LHCN-M2 (cell line): ENCODE measurements at regions not wholly inside any gene's neighbourhood (a gene's known extent, or its start where the extent isn't known, plus 50 kb on each side); places are given as distances from the start of the nearest gene placed in this dataset.
"Not testable (repeated sequence)": the region's sequence is repeated elsewhere in the genome, so short reads cannot be mapped to it uniquely, and the experiment has no call there.

Experiments
- DNase-seq: peaks from one replicate; pipeline ENCODE4 v3.0.0-alpha.2; 2012; ENCODE audit warnings: low read depth

GRCh38 chr2:192513575-192513974, 318.8 kb upstream of the TMEFF2 start:
- no peak for DNase-seq

- not testable (repeated sequence) for DNase-seq
Measured at GRCh38 chr2:192507836-192508450, 313.2 kb upstream of the TMEFF2 start.

GRCh38 chr2:192500550-192501200, 305.9 kb upstream of the TMEFF2 start:
- DNase-seq: peak; percentile 95

- DNase-seq: peak; percentile 79
Measured at GRCh38 chr2:192499476-192499875, 304.7 kb upstream of the TMEFF2 start.

GRCh38 chr2:192498747-192499146, 304.0 kb upstream of the TMEFF2 start:
- no peak for DNase-seq

- DNase-seq: not testable (repeated sequence)
Measured at GRCh38 chr2:192488158-192488557, 293.4 kb upstream of the TMEFF2 start.

GRCh38 chr2:192487636-192488035, 292.9 kb upstream of the TMEFF2 start:
- no peak for DNase-seq

GRCh38 chr2:192484903-192485302, 290.2 kb upstream of the TMEFF2 start:
- no peak for DNase-seq

GRCh38 chr2:192480984-192481383, 286.3 kb upstream of the TMEFF2 start:
- DNase-seq: no peak

GRCh38 chr2:192473331-192473730, 278.6 kb upstream of the TMEFF2 start:
- DNase-seq: no peak

GRCh38 chr2:192471982-192472381, 277.2 kb upstream of the TMEFF2 start:
- DNase-seq: no peak

- DNase-seq: no peak
Measured at GRCh38 chr2:192469612-192470011, 274.9 kb upstream of the TMEFF2 start.

GRCh38 chr2:192467953-192468660, 273.4 kb upstream of the TMEFF2 start:
- no peak for DNase-seq

- DNase-seq: no peak
Measured at GRCh38 chr2:192465141-192465540, 270.4 kb upstream of the TMEFF2 start.

GRCh38 chr2:192459422-192459821, 264.7 kb upstream of the TMEFF2 start:
- no peak for DNase-seq

- no peak for DNase-seq
Measured at GRCh38 chr2:192448881-192449280, 254.1 kb upstream of the TMEFF2 start.

GRCh38 chr2:192444286-192444838, 249.6 kb upstream of the TMEFF2 start:
- DNase-seq: no peak

- DNase-seq: no peak
Measured at GRCh38 chr2:192443831-192444230, 249.1 kb upstream of the TMEFF2 start.

- no peak for DNase-seq
Measured at GRCh38 chr2:192438239-192438638, 243.5 kb upstream of the TMEFF2 start.

- no peak for DNase-seq
Measured at GRCh38 chr2:192437653-192438052, 242.9 kb upstream of the TMEFF2 start.

- no peak for DNase-seq
Measured at GRCh38 chr2:192424243-192424642, 229.5 kb upstream of the TMEFF2 start.

GRCh38 chr2:192419786-192420185, 225.1 kb upstream of the TMEFF2 start:
- DNase-seq: no peak

- no peak for DNase-seq
Measured at GRCh38 chr2:192416060-192416459, 221.3 kb upstream of the TMEFF2 start.
